Tongue (tissue), 1 donor: ENCODE measurements at regions not wholly inside any gene's neighbourhood (a gene's known extent, or its start where the extent isn't known, plus 50 kb on each side); places are given as distances from the start of the nearest gene placed in this dataset.
A peak's percentile ranks its signal among the peaks of the same experiment; 100 is the strongest.

Experiments
- DNase-seq: peaks from one replicate; pipeline ENCODE4 v3.0.0-alpha.2; 2015

GRCh38 chr2:223226264-223226663 lies 174.3 kb downstream of the KCNE4 start:
- DNase-seq: no peak

DNA sequence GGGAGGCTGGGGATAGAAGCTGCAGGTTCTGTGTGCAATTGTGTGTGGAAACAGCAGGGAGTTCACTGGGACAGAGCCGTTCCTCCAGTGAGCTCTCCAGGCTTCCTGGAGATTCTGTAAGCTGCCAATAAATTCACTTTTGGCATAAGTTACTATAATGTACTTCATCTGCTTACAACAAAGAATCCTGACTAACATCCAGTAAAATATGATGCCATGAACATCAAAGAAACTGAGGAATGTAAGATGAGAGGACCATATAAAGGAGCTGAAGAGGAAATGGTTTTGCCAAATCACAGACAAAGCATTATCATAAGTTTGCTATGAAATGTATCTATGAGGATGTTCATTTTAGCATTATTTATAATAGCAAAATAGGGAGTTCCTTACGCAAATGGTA lies 175.3 kb downstream of the KCNE4 start:
- no peak for DNase-seq

DNA sequence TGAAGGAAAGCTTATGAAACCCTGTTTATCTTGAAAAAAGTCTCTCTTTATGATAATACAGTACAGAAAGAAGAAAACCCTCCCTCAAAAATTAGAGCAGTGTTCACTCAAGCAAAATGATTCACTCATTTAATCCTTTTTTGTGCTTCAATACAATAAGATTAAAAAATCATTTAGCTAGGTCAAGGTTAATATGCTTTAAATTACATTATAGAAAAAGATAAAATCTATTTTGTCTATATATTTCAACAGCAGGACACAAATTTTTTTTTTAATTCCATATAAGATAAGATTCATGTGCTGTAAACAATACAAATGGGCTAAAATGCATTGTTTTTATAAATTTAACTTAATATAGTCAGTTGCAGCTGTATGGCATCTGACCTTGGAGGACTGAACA lies 176.9 kb downstream of the KCNE4 start:
- no peak for DNase-seq

DNA sequence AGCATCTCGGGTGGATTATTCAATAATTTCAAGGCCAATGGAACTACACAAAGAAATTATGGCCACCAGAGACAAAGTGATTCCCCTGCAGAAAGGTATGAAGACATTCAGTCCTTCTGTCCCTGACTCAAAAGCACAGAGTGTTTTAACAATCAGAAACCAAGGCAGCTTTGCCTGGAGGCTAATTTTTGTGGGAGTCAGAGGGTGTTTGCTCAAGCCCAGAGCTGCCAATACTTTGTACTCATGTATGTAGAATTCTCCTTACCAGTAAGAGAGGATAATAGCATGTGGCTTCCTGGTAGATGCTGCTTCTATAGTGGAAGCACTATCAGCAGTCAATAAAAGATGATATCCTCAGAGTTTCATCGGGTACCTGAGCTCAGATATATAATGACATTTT lies 178.4 kb downstream of the KCNE4 start:
- no peak for DNase-seq

DNA sequence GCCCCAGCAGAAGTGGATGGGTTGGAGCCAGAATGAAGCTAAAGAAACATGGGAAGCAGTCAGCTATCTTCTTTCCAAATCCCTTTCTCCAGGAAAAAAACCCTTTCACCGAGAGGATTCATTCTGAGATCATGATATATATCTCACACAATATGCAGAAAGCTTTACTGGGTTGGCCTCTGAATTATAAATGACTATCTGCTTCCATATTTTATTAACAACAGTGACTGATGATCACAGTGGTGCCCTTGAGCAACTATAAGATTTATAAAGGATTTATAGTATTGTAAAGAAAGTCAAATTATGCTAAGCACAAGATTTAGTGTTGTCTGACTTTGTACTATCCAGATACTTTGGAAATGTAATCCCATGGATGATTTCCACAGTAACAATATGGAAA lies 180.3 kb downstream of the KCNE4 start:
- no peak for DNase-seq

DNA sequence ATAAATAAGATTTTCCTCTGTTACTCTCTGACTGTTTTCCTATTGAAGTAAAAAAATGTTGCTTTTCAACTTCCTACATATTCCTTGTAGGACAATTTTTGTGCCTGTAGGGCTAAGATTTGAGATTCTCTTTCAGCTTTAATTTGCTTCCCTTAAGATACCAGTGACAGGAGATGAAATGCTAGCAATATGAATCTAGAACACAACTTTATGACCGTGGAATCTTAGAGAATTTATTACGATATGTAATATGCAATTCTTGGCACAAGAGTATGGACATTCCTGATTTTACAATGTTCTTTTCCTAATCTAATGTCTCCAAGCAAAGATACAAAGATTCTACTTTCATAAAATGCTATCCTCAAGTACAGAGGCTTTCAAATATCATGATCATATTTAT lies 180.9 kb downstream of the KCNE4 start:
- DNase-seq: no peak

GRCh38 chr2:223235986-223236385 lies 184.0 kb downstream of the KCNE4 start:
- DNase-seq: no peak

GRCh38 chr2:223238301-223238700 lies 186.3 kb downstream of the KCNE4 start:
- DNase-seq: no peak

DNA sequence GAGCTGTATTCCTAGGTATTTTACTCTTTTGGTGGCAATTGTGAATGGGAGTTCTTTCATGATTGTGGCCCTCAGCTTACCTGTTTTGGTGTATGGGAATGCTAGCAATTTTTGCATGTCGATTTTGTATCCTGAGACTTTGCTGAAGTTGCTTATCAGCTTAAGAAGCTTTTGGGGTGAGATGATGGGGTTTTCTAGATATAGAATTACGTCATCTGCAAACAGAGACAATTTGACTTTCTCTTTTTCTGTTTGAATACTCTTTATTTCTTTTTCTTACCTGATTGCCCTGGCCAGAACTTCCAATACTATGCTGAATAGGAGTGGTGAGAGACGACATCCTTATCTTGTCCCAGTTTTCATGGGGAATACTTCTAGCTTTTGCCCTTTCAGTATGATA lies 191.2 kb downstream of the KCNE4 start:
- no peak for DNase-seq

DNA sequence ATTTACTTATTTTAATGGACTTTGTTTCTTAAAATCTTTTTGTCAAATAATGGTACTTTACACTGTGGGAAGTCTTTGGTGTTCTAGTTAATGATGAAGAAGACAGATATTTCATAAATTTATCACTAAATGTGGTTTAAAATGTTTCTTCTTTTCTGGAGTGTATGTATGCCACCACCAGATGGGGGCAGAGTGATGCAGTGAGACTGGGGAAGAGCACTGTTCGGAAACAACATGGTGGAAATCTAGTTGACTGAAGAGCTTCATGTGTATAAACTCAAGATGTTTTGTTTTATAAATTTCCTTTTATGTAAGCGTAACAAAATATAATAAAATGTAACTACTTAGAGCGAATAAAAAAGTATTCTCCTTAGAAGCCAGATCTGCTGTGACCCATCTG lies 195.1 kb downstream of the KCNE4 start:
- peak; percentile 8 for DNase-seq

DNA sequence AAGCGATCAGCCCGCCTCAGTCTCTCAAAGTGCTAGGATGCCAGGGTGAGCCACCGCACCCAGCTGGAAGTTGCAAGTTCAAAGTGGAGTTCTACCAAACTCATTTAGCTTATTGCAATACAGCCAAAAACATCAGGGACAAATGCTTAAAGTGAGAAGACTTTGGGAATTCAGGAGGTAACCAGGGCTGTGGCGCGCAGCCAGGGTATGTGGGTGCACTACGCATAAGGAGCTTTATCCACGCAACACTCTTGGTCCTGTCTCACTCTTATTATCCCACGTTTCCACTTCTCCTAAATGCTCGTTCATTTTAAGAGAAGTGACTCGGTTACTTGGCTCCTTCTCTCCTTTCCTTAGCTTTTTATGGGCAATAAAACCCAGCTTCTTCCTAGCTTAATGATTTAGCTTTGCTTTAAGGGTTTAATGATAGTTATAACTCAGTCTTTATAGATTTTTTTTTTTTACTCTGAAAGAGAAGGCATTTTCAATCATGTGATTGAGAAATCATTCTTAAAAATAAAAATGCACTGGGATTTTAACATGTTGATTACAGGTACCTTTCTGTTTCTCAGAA lies 199.8 kb downstream of the KCNE4 start:
- DNase-seq: no peak

GRCh38 chr2:223260681-223261080 lies 208.7 kb downstream of the KCNE4 start:
- no peak for DNase-seq

DNA sequence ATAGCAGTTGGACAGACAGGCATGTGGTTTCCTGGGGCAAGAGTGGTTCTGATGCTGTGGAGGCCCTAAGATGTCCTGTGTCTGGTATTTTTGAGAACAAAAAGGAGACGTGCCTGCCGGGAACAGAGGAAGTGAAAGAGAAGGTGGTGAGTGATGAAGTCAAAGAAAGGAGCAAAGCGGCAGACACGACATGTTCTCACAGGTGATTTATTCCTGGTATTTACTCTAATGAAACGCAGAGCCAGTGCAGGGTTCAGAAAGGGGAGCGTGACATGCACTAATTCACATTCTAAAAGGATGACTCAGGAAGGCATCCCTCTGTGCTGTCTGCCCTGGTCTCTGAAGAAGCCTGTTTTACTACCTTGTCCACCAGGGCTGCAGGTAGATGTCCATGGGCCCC lies 211.0 kb downstream of the KCNE4 start:
- DNase-seq: peak; percentile 63

GRCh38 chr2:223264541-223265193 lies 212.7 kb downstream of the KCNE4 start:
- DNase-seq: no peak

DNA sequence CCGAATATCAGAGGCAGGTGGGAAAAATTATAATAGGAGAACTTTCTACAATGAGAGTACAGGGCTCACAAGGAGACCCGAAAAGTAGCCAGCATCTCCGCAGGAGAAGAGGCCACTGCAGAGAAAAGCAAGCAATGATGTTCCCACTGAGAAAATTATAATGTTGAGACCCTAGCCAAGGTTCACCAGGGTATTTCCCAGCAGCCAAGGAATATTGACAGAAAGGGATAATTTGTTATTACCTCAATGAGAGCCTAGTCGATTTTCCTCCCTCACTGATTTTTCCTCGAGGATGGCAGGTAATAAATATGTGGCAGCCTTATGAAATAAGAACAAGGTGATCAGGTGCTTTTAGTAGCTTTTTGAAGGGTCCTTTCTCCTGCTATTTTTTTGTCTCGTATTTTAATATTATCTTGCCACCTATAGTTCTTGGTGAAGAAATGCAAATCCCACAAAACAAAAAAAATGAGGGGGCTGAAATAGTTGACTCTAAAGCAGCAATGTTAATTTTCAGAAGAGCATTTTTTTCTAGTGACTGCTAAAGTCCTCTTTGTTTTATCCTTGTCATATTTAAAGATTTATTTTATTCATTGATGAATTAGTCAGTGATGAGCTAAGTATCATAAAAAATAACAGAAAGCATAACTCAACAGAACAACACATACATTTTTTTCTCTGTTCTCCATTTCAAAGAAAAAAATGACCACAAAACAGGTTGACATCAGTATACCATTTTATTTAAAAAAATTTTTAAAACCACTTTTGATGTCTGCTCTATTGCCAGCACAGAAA lies 215.4 kb downstream of the KCNE4 start:
- no peak for DNase-seq

- DNase-seq: no peak
Measured at GRCh38 chr2:223269386-223269785, 217.4 kb downstream of the KCNE4 start.

- DNase-seq: peak; percentile 19
Measured at GRCh38 chr2:223270548-223270947, 218.6 kb downstream of the KCNE4 start.

DNA sequence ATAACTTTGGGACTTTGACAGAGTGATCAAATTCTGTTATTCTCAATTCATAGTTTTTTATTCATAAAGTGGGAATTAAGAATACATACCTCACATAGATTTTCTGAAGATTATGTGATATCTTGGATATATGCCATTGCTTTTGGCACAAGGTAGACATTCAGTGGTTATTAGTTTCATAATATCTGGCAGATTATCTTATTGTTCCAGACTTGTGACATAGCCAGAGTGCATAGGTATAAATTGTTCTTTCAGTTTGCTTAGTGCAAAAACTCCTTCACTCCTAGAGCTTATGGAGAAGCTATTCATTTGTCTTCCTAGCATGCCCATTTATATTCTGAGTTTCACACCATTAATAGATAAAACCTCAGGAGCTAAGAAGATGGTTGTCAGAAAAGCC lies 222.0 kb downstream of the KCNE4 start:
- DNase-seq: no peak

- DNase-seq: no peak
Measured at GRCh38 chr2:223282221-223282620, 230.2 kb downstream of the KCNE4 start.

- DNase-seq: no peak
Measured at GRCh38 chr2:223283329-223283728, 231.3 kb downstream of the KCNE4 start.

GRCh38 chr2:223283771-223284170 lies 231.8 kb downstream of the KCNE4 start:
- DNase-seq: peak; percentile 11

- no peak for DNase-seq
Measured at GRCh38 chr2:223285370-223286265, 233.6 kb downstream of the KCNE4 start.

GRCh38 chr2:223294756-223295155 lies 242.8 kb downstream of the KCNE4 start:
- no peak for DNase-seq
